Panc1 (cell line): ENCODE measurements at regions not wholly inside any gene's neighbourhood (a gene's known extent, or its start where the extent isn't known, plus 50 kb on each side); places are given as distances from the start of the nearest gene placed in this dataset.

ENCODE experiments used
- ATAC-seq: fragments of 200-7000 bp; cut with Tn5 transposase; 2 replicates; pipeline ENCODE4 v1.9.1; 2020; ENCODE audit warnings: mild to moderate bottlenecking, moderate library complexity
- BruUV-seq: library from RNA; stranded (reverse); fragments of 400-500 nt; replicated peaks from 2 replicates; lab custom pipeline; 2021; lab: Mats Ljungman, UMichigan
- CTCF ChIA-PET: fragments of 300-600 bp; sonication (Branson Sonifier 250); formaldehyde crosslinking; loops from one replicate; lab custom pipeline; 2022; ENCODE audit warnings: antibody characterized with exemption; lab: Charles Lee
- POLR2A ChIA-PET: fragments of 300-600 bp; sonication (Branson Sonifier 250); formaldehyde crosslinking; loops from one replicate; lab custom pipeline; 2022; ENCODE audit warnings: antibody characterized with exemption; lab: Charles Lee
- DNase-seq: peaks from one replicate; pipeline ENCODE4 v3.0.0-alpha.2; 2010; ENCODE audit warnings: low read depth, low spot score
- H3K27ac ChIP-seq: 2 replicates; pipeline ENCODE4 v1.5.1; 2011; ENCODE audit warnings: mild to moderate bottlenecking, low read length, inconsistent platforms
- H3K27me3 ChIP-seq: fragments of 200-500 bp; sonication (Bioruptor generic); 2 replicates; pipeline ENCODE4 v1.6.0; 2014; ENCODE audit warnings: low read length, inconsistent platforms; ENCODE audit not compliant: control insufficient read depth, insufficient read depth
- H3K36me3 ChIP-seq: fragments of 200-500 bp; sonication (Bioruptor generic); 2 replicates; pipeline ENCODE4 v1.5.1; 2014; ENCODE audit warnings: inconsistent platforms, mild to moderate bottlenecking, low read length, moderate library complexity; ENCODE audit not compliant: control insufficient read depth, insufficient read depth
- H3K4me1 ChIP-seq: 2 replicates; pipeline ENCODE4 v1.5.1; 2011; ENCODE audit warnings: inconsistent platforms, mild to moderate bottlenecking, low read length, moderate library complexity; ENCODE audit not compliant: control insufficient read depth, insufficient read depth
- H3K4me3 ChIP-seq, 2 experiments: 2 replicates each; pipeline ENCODE4 v1.5.1; 2011 to 2012; ENCODE audit warnings: low read depth in 2 of 2, low read length in 2 of 2, mild to moderate bottlenecking in 2 of 2, inconsistent platforms in 1 of 2, moderate library complexity in 1 of 2
- H3K9me3 ChIP-seq: fragments of 200-500 bp; sonication (Bioruptor generic); 2 replicates; pipeline ENCODE4 v1.5.1; 2014; ENCODE audit warnings: low read depth, mild to moderate bottlenecking, inconsistent platforms, low read length, moderate library complexity; ENCODE audit not compliant: control insufficient read depth, insufficient read depth
- POLR2AphosphoS5 ChIP-seq: IDR thresholded peaks from 2 replicates; pipeline ENCODE4 v1.6.1; 2012; ENCODE audit warnings: mild to moderate bottlenecking, low read depth, low read length, moderate library complexity
- REST ChIP-seq, 2 experiments: IDR thresholded peaks; 2 replicates each; pipeline ENCODE4 v1.6.1; 2011 to 2012; ENCODE audit warnings: low read depth in 2 of 2, control low read depth in 1 of 2, low read length in 1 of 2, mild to moderate bottlenecking in 1 of 2, moderate library complexity in 1 of 2; ENCODE audit not compliant: insufficient read depth in 1 of 2
- SIN3A ChIP-seq: IDR thresholded peaks from 2 replicates; pipeline ENCODE4 v1.6.1; 2012; ENCODE audit warnings: low read depth, mild to moderate bottlenecking, low read length, moderate library complexity, borderline replicate concordance; ENCODE audit not compliant: insufficient read depth
- TCF7L2 ChIP-seq: IDR thresholded peaks from 2 replicates; pipeline ENCODE4 v1.6.1; 2011; ENCODE audit warnings: mild to moderate bottlenecking, low read depth, low read length, inconsistent platforms
- in situ Hi-C: cut with HindIII; loops from 2 replicates; pipeline ENCODE4 v1.10.0; 2016; ENCODE audit warnings: low sequenced_read_pairs, low pct_unique_long_range_greater_than_20kb
- intact Hi-C: fragments of 100-400 bp; cut with micrococcal nuclease; formaldehyde crosslinking; loops from one replicate; pipeline ENCODE4 v1.10.0; 2022; ENCODE audit not compliant: unreplicated experiment
- TF ChIP-seq, protein P1 (sequence below): fragments of 450-650 bp; IDR thresholded peaks from 2 replicates; pipeline ENCODE4 v1.5.1; 2017; ENCODE audit warnings: mild to moderate bottlenecking

DNA sequence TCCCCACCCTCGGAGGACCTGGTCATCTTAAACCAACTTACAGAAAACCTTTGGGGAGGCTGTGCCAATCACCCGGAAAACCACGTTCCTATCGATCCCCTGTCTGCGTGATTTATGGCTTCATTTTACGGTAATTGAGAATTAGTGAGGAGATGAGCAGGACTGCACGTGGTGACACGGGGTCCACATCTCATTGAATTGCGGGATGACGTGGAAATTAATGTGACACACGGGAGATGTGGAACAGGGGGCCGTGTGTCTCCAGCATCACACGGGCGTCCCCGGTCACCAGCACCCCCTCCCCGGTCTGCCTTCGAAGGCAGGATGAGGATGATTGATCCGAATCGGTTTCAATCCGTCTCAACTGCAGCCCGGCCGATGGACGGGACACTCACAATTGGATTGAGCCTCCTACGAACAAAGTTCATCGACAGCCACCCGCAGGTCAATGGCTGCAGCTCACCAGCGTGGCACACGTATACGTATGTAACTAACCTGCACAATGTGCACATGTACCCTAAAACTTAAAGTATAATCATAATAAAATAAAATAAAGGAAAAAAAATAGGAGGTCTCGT, 160.3 kb downstream of the SHOX start:
- Histone ChIP-seq H3K4me1 (no peaks in the 10 kb centered on the region), H3K36me3 (no peaks in the 10 kb centered on the region), H3K27ac (no peak overlapping the region), H3K9me3 (no peaks in the 10 kb centered on the region), H3K27me3 (no peaks in the 10 kb centered on the region), H3K4me3 (no peak overlapping the region)
- no peak for ATAC-seq
- BruUV-seq: no TSS peak
- POLR2A ChIA-PET: no interaction called here
- intact Hi-C loops (no loop called here), in situ Hi-C loops (no loop called here)
- no peak for DNase-seq
- CTCF ChIA-PET: no interaction called here
- TF ChIP-seq, protein P1, sequence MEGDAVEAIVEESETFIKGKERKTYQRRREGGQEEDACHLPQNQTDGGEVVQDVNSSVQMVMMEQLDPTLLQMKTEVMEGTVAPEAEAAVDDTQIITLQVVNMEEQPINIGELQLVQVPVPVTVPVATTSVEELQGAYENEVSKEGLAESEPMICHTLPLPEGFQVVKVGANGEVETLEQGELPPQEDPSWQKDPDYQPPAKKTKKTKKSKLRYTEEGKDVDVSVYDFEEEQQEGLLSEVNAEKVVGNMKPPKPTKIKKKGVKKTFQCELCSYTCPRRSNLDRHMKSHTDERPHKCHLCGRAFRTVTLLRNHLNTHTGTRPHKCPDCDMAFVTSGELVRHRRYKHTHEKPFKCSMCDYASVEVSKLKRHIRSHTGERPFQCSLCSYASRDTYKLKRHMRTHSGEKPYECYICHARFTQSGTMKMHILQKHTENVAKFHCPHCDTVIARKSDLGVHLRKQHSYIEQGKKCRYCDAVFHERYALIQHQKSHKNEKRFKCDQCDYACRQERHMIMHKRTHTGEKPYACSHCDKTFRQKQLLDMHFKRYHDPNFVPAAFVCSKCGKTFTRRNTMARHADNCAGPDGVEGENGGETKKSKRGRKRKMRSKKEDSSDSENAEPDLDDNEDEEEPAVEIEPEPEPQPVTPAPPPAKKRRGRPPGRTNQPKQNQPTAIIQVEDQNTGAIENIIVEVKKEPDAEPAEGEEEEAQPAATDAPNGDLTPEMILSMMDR: no peak
- no peak for TF ChIP-seq SIN3A
- no peak for TF ChIP-seq POLR2AphosphoS5
- no peak for TF ChIP-seq TCF7L2
- TF ChIP-seq REST (IDR thresholded peaks at IDR 0.05; ENCODE audit: insufficient read depth in 1 of 2, low read depth in 2 of 2, low read length in 1 of 2): no peak

DNA sequence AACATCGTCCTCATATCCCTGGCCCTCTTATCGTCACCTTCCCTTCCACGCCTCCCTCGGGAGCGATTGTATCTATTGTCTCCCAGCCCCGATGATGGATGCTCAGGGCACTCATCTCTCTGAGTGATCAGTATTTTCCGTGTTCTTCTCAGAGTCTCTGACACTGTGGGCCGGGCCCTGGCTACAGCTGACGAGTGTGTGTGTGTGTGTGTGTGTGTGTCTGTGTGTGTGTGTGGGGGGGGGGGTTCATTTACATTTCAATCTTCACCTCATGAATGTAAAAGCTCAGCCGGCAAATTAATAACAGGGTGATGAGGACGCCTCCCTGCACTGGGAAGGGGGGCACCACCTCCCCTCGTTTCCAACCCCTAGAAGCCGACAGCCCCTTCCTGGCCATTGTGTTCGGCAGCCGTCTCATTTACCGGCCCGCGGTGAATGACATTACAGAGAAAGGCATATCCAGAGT, 159.5 kb downstream of the SHOX start:
- no peak for DNase-seq
- no peaks in the 10 kb centered on the region for H3K27me3 ChIP-seq
- no peak overlapping the region for H3K4me3 ChIP-seq
- TF ChIP-seq REST (IDR thresholded peaks at IDR 0.05; ENCODE audit: insufficient read depth in 1 of 2, low read depth in 2 of 2, low read length in 1 of 2): no peak
- TF ChIP-seq SIN3A: no peak
- no peak for TF ChIP-seq TCF7L2
- no peak for TF ChIP-seq POLR2AphosphoS5
- TF ChIP-seq, protein P1: no peak
- BruUV-seq: no TSS peak
- no peak for ATAC-seq
- POLR2A ChIA-PET: no interaction called here
- no peaks in the 10 kb centered on the region for H3K36me3 ChIP-seq
- in situ Hi-C loops (no loop called here), intact Hi-C loops (no loop called here)
- no peaks in the 10 kb centered on the region for H3K9me3 ChIP-seq
- H3K27ac ChIP-seq: no peak overlapping the region
- no peaks in the 10 kb centered on the region for H3K4me1 ChIP-seq
- CTCF ChIA-PET: no interaction called here
